GM18951 (cell line): ENCODE measurements at regions not wholly inside any gene's neighbourhood (a gene's known extent, or its start where the extent isn't known, plus 50 kb on each side); places are given as distances from the start of the nearest gene placed in this dataset.

Source experiments
- POLR2A ChIP-seq: IDR thresholded peaks from 4 replicates; pipeline ENCODE4 v1.6.1; 2011; ENCODE audit warnings: mild to moderate bottlenecking; ENCODE audit not compliant: insufficient read length, insufficient read depth; ENCODE audit errors: extremely low read depth
- in situ Hi-C: fragments of 300-500 bp; cut with MboI; formaldehyde crosslinking; loops from one replicate; pipeline ENCODE4 v1.12.0; 2022; ENCODE audit warnings: low sequenced_read_pairs, mixed read lengths, inconsistent platforms; ENCODE audit not compliant: unreplicated experiment

DNA sequence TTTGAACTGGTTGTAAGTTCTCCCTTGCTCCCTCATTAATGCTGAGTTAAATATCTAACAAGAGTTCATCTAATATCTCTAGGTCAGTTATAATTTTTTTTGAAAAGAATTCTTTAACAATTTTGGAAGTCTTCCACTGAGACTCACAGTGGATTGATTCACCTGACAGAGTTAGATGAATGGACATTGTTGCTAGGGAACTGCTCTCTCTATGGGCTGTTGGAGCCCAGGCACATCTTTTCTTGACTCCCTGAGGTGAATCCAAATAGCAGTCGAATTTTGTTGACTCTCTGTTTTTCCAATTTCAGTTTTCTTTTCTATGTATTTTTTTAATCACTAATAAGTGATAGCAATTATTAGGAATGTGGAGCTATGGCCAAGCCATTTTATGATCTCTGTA is 996.1 kb upstream of the PABPC4L start:
- in situ Hi-C loops: no loop called here
- TF ChIP-seq POLR2A: no peak

DNA sequence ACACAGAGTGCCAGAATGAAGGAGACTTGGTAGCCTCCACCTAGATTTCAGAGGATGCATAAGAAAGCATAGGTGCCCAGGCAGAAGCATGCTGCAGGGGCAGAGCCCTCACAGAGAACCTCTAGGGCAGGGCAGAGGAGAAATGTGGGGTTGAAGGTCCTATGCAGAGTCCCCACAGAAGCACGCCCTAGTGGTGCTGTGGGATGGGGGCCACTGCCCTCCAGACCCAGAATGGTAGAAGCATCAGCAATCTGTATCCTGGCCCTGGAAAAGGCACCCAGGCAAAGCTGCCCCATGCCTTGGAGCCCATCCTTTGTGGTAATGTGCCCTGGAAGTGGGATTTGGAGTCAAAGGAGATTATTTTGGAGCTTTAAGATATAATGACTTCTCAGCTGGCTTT is 992.9 kb upstream of the PABPC4L start:
- TF ChIP-seq POLR2A: no peak
- in situ Hi-C loops: no loop called here

GRCh38 chr4:135192751-135193535 is 991.4 kb upstream of the PABPC4L start:
- TF ChIP-seq POLR2A: no peak
- in situ Hi-C loops: no loop called here

GRCh38 chr4:135191596-135191995 is 990.0 kb upstream of the PABPC4L start:
- in situ Hi-C loops: no loop called here
- TF ChIP-seq POLR2A: no peak

DNA sequence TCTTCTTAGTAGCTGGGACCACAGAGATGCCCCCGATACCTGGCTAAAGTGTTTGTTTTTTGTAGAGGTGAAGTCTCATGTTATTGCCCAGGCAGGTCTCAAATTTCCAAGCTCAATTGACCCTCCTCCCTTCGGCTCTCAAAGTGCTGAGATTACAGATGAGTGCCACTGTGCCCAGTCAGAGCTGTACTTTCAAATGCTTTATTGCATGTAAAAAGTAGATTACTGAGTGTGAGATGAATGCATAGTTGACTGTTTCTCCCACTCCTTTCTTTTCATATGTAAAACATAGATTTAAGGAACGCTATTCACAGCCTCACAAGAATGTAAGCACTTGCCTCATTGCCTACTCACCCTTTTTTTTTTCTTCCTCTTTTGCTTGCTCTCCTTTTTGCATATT is 984.4 kb upstream of the PABPC4L start:
- no peak for TF ChIP-seq POLR2A
- in situ Hi-C loops: no loop called here

DNA sequence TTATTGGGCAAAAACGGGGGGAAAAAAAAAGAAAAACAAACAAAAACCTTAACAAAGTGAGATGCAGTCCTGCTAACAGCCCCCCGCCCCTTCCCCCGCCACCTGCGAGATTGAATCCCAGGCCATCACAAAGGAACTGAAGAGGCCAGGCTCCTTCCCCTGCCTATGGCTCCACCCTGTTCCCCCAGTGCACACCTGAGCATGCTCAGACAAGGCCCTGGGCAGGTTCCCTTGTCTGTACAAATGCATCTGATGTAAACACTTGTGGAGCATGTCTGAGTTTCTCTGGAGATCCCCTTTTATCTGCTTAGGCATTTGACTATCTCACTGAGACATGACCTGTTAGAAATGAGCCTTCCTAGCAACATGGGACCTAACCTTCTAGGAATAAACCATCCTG is 983.7 kb upstream of the PABPC4L start:
- no peak for TF ChIP-seq POLR2A
- in situ Hi-C loops: no loop called here

- no peak for TF ChIP-seq POLR2A
- in situ Hi-C loops: no loop called here
These were observed 983.1 kb upstream of the PABPC4L start for GRCh38 chr4:135184715-135185114.

GRCh38 chr4:135177321-135177720 is 975.7 kb upstream of the PABPC4L start:
- TF ChIP-seq POLR2A: no peak
- in situ Hi-C loops: no loop called here

DNA sequence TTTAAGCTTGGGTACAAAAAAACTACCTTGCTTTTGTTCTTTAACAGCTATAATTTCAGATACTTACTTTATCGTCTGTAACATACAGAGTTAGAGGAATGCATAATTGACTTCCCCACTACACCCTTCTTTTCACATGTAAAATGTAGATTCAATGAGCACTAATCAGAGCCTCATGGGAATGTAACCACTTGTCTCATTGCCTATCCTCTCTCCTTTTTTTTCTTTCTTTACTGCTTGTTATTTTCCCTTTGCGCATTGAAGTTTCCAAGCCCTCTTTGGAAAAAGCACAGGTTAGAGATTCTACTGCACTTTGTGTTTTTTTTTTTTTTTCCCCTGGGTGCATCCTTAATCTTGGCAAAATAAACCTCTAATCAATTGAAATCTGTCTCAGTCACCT is 965.1 kb upstream of the PABPC4L start:
- no peak for TF ChIP-seq POLR2A
- in situ Hi-C loops: no loop called here

DNA sequence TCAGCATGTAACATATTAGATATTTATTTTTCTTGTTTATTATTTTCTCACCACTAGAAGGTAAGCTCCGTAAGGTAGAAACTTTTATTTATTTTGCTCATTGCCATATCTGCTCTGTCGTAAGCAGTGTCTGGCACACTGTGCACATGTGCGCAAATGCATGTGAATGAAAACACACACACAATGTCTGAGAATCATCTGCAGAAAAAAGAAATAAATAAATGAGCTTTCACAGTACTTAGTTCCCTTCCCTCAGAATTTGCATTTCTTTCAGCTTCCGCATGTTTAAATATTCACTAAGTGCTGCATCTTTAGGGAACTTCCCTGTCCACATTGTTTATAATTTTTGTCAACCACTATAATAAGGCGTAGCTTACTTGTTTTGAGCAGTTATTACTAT is 963.0 kb upstream of the PABPC4L start:
- no peak for TF ChIP-seq POLR2A
- in situ Hi-C loops: no loop called here

- in situ Hi-C loops: no loop called here
- TF ChIP-seq POLR2A: no peak
These were observed 942.9 kb upstream of the PABPC4L start for GRCh38 chr4:135144498-135144897.

DNA sequence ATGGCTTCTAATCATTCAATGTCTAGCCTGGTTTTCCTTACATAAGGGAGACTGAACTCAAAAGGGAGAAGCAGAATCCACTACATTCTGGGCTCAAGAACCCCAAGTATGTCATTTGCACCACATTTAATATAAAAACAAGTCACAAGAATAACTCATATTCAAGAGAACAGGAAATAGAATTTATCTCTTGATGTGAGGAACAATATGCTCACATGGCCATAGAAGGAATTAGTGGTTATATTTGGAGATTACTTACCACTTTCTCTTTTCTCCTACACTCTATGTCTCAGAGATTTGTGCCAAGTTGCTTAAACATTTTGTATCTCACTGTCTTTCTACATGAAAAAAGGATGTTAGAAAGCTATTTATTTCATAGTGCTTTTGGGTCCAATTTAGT is 922.6 kb upstream of the PABPC4L start:
- TF ChIP-seq POLR2A: no peak
- in situ Hi-C loops: no loop called here

- no peak for TF ChIP-seq POLR2A
- in situ Hi-C loops: no loop called here
These were observed 922.0 kb upstream of the PABPC4L start for GRCh38 chr4:135123632-135124031.

DNA sequence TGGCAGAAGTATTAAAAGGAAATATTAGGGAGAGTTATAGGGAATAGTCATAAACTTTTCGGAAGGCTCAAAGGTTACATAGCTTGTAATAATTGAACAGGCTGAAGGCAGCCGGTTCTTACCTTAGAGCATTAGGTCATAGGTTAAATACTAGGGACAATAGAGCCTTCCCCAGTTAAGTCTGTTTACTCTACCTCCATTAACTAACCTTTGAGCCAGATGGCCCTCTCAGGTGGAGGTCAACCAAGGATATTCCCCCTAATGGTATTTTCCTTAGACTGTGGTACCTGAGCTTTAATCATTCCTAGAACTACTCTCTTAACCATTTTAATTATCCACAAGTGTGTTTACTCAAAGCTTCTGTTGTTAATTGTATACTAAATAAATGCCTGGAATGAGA is 920.9 kb upstream of the PABPC4L start:
- TF ChIP-seq POLR2A: no peak
- in situ Hi-C loops: no loop called here

GRCh38 chr4:135120195-135120594 is 918.6 kb upstream of the PABPC4L start:
- in situ Hi-C loops: no loop called here
- no peak for TF ChIP-seq POLR2A

DNA sequence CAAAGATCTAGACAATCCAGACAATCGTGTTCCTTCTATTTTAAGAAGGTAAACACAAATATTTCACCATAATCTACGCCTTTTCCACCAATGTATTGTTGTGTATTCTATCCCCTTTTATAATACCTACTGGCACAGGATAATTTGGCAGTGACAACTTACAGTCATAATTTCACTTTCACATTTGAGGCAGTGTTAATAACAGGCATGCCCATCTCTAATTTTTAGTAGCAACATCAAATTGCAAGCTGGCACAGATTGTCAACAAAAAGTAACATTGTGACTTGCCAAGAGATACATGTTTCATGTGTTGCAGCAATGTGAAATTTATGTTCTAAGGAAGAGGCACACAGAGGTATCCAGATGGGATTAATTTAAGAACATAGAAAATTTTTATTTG is 912.5 kb upstream of the PABPC4L start:
- no peak for TF ChIP-seq POLR2A
- in situ Hi-C loops: no loop called here
